ENCODE measurements at regions not wholly inside any gene's neighbourhood (a gene's known extent, or its start where the extent isn't known, plus 50 kb on each side); places are given as distances from the start of the nearest gene placed in this dataset.
"Not testable (repeated sequence)": the region's sequence is repeated elsewhere in the genome, so short reads cannot be mapped to it uniquely, and the experiment has no call there.

- intact Hi-C loops (cut with micrococcal nuclease): no loop called here
Measured at GRCh38 chr6:158920311-158920905, 79.6 kb downstream of the RSPH3 start.

DNA sequence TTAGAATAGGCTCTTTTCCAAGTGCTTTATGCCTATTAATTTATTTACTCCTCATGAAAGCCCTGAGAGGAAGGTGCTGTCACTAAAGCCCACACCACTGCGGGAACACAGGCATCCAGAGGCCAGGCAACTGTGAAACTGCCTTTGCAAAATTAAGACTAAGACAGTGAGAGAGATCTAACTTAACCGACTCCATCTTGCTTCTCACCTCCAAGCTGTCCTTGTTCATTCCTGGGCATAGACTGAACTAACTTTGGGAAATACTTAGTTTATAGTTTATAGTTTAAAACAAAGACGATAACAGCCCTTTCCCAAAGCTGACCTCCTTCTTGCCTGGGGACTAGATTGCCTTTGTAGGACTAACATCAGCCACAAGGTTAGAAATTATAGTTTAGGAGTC is 80.1 kb downstream of the RSPH3 start:
- intact Hi-C loops (cut with micrococcal nuclease): no loop called here

DNA sequence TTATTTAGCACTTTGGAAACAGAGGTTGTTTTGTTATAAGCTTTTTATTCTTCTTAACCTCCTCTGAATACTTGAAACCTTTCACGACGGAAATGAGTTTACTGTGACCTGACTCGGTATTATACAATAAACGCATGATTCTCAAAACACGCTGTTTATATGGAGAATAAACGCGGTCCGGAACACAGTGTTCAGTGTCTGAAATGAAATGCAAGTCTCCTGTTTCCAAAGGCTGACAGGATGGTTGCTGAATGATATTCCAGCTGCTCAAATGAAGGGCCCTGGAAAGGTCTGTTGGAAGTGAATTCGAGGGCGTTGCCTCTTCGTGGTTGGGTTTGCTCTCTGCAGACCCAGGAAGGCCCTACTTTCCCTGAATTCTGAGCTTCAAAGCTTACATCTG is 83.4 kb downstream of the RSPH3 start:
- intact Hi-C loops (cut with micrococcal nuclease): no loop called here

DNA sequence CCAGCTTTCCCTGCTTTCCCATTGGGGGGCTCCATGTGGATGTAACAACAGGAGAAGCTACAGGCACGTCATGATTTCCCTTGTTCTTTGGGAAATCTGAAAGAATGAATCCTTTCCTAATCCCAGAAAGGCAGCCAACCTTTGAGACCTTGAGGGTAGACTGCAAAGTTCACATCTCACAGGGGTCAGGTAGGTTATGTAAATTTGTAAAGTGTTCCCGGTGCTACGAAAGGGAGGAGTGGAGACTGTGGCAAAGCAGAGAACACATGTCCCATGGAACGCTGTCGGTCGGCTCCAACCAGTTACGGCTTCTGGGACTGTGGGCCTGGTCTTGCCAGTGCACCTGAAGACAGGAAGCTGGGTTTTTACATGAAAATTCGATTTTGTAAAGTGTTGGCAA is 85.1 kb downstream of the RSPH3 start:
- intact Hi-C loops (cut with micrococcal nuclease): loop anchor here (5.0 kb wide), 1 partner anchor 38 kb away; no protein-coding TSS in a partner anchor

- intact Hi-C loops (cut with micrococcal nuclease): loop anchor here (5.0 kb wide), 1 partner anchor 36 kb away; no protein-coding TSS in a partner anchor
Measured at GRCh38 chr6:158913580-158913979, 86.4 kb downstream of the RSPH3 start.

GRCh38 chr6:158912655-158913054 is 87.3 kb downstream of the RSPH3 start:
- intact Hi-C loops (cut with micrococcal nuclease): loop anchor here (5.0 kb wide), 1 partner anchor 35 kb away; no protein-coding TSS in a partner anchor

GRCh38 chr6:158911746-158912480 is 88.1 kb downstream of the RSPH3 start:
- intact Hi-C loops (cut with micrococcal nuclease): loop anchor here (5.0 kb wide), 1 partner anchor 35 kb away; no protein-coding TSS in a partner anchor

- intact Hi-C loops (cut with micrococcal nuclease): loop anchor here (5.0 kb wide), 1 partner anchor 33 kb away; no protein-coding TSS in a partner anchor
Measured at GRCh38 chr6:158910484-158911440, 89.2 kb downstream of the RSPH3 start.

GRCh38 chr6:158909938-158910337 is 90.1 kb downstream of the RSPH3 start:
- intact Hi-C loops (cut with micrococcal nuclease): loop anchor here (5.0 kb wide), 1 partner anchor 33 kb away; no protein-coding TSS in a partner anchor

DNA sequence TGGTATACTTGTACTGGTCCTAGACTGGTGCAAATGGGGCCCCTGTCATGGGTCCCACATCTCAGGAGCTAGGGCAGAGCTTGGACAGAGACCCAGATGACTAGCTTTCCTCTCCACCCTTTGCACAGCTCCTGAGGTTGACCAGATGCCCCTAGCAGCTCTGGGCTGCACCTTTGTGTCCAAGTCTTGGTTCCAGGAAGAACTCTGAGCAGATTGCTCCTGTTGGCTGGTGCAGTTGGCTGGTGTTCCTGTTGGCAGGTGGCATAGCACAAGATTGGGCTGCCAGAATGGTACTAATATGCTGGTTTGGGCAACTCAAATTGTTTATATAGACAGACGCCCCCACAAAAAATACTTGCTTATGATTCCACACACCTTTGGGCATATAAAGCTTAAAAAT is 89.4 kb upstream of the EZR start:
- intact Hi-C loops (cut with micrococcal nuclease): no loop called here

GRCh38 chr6:158907931-158908330 is 88.8 kb upstream of the EZR start:
- intact Hi-C loops (cut with micrococcal nuclease): no loop called here

- intact Hi-C loops (cut with micrococcal nuclease): no loop called here
Measured at GRCh38 chr6:158906926-158907325, 87.8 kb upstream of the EZR start.

DNA sequence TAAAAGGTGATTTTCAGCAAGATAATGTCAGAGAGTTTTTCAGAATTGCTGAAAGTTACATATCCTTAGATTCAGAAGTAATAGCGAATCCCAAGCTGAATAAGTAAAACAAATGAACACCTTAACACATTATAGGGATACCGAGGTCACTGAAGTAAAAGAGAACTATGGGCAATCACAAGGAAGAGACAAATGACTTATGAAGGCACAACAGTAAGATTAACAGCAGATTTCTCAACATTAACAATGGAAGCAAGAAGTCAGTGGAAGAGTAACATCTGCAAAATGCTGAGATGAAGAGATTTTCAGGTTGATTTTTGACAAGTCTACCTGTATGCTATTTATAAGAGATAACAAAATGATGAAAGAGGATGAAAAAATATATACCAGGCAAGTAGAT is 86.1 kb upstream of the EZR start:
- intact Hi-C loops (cut with micrococcal nuclease): no loop called here

- intact Hi-C loops (cut with micrococcal nuclease): no loop called here
Measured at GRCh38 chr6:158903801-158904200, 84.6 kb upstream of the EZR start.

- intact Hi-C loops (cut with micrococcal nuclease): no loop called here
Measured at GRCh38 chr6:158900663-158901312, 81.6 kb upstream of the EZR start.

GRCh38 chr6:158897236-158897635 is 78.1 kb upstream of the EZR start:
- intact Hi-C loops (cut with micrococcal nuclease): no loop called here

- intact Hi-C loops (cut with micrococcal nuclease): no loop called here
Measured at GRCh38 chr6:158895661-158896060, 76.5 kb upstream of the EZR start.

GRCh38 chr6:158894193-158894592 is 75.0 kb upstream of the EZR start:
- intact Hi-C loops (cut with micrococcal nuclease): no loop called here

DNA sequence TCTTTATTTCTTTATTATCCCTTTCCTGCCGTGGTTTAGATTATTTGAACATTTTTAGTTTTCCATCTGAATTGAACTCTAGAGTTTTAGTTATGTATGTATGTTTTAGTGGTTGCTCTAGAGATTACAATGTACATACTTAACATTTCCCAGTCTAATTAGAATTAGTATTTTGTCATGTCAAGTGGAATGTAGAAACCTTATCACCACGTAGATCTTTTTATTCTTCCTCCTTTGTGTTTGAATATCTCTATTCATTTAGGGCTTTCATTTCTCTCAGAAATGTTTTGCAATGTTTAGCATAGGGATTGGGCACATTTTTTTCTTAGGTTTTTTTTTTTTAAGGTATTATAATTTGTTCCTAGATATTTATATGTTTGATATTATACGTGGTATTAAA is 73.1 kb upstream of the EZR start:
- intact Hi-C loops (cut with micrococcal nuclease): no loop called here

- intact Hi-C loops (cut with micrococcal nuclease): not testable (repeated sequence)
Measured at GRCh38 chr6:158891560-158891959, 72.4 kb upstream of the EZR start.

- intact Hi-C loops (cut with micrococcal nuclease): not testable (repeated sequence)
Measured at GRCh38 chr6:158888171-158888570, 69.0 kb upstream of the EZR start.
